GM23248 (cell line): ENCODE measurements at regions not wholly inside any gene's neighbourhood (a gene's known extent, or its start where the extent isn't known, plus 50 kb on each side); places are given as distances from the start of the nearest gene placed in this dataset.

Source experiments
- EZH2 ChIP-seq: fragments of 200-600 bp; sonication (generic); IDR thresholded peaks from 2 replicates; pipeline ENCODE4 v1.6.1; 2018; ENCODE audit warnings: antibody characterized with exemption, mild to moderate bottlenecking; ENCODE audit not compliant: insufficient read depth, poor library complexity, severe bottlenecking
- EZH2phosphoT487 ChIP-seq: fragments of 200-600 bp; sonication (generic); IDR thresholded peaks from 2 replicates; pipeline ENCODE4 v1.6.1; 2018; ENCODE audit warnings: antibody characterized with exemption, moderate library complexity, mild to moderate bottlenecking, low read depth; ENCODE audit not compliant: insufficient read depth

DNA sequence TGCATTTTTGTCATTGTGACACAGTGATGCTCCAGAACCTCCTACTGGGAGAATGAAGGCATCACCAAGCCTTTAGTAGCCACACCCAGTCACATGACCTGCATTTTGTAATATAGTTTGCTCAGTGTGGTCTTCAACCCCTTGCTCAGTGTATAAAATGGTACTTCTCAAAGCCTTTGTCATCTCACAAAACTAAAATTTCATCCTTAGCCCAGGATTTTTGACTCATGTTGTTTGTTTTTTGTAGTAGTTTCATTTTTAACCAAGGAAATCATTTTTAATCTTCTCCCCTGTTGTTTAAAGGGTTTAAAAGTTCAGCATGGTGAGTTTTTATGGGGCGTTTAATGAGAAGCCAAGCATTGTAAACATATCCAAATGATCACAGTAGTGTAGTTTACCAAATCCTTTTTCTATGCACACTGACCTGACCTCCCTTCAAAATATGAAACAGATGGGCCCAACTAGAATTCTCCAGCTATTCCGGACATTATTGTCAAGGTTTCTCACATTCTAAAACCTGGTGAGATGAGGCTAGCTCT is 123.5 kb upstream of the IL12A start:
- TF ChIP-seq EZH2 (no peak), EZH2phosphoT487 (no peak)
